GM21515 (cell line): ENCODE measurements at regions not wholly inside any gene's neighbourhood (a gene's known extent, or its start where the extent isn't known, plus 50 kb on each side); places are given as distances from the start of the nearest gene placed in this dataset.

ENCODE experiments used
- ATAC-seq: cut with Tn5 transposase; IDR thresholded peaks from one replicate; pipeline ENCODE4 v1.9.1; 2021; ENCODE audit not compliant: unreplicated experiment

DNA sequence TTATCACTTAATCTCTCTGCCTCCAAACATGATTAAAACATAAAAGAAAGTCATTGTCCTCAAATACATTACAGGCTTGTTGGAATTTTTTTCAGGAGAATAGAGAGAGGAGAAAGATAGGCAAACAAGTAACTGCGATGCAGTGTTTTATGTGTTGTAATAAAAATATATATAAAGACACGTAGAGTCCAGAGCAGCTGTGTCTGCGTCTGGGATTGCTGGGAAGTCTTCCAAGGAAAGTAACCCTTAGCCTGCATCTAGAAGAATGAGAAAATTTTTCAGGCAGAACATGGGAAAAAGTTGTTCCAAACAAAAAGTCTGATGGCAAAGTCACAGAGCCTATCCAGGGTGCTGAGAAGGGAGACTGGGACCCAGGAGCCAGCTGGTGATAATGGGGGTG, 91.8 kb upstream of the ST6GAL2 start:
- ATAC-seq: no peak

DNA sequence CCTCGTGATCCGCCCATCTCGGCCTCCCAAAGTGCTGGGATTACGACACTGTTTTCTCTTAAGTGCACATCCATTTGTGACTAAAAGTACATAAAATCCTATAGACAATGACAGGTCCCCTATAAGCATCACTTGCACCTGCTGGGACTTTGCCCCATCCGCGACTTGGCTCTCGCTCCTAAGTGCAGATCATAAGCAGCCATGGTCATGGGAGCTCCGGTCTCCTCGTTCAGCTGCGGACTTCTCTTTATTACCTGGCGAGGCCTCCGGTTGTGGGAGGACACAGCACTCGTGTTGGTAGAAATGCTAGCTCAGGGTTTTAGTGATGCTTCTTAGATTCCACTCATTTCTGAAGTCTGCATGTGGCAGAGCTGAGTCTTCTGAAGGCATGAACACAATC, 92.7 kb upstream of the ST6GAL2 start:
- ATAC-seq: no peak

DNA sequence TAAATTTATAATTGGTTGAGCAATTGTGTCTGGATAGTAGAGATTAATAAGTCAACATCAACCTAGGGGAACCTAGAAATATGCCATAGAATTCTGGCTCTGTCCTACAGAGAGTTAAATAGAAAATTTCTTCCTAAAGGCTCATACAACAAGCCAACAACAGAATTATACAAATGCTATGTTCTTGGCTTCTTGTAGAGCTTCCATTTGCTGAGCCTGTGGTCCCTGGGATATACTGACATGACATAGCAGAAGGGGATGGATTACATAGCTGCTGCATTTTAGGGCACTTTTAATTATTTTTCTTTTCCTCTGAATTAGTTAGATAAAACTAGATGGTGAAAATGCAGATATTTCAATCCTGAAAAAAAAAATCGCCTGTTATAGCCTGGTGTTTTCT, 95.5 kb upstream of the ST6GAL2 start:
- ATAC-seq: no peak

DNA sequence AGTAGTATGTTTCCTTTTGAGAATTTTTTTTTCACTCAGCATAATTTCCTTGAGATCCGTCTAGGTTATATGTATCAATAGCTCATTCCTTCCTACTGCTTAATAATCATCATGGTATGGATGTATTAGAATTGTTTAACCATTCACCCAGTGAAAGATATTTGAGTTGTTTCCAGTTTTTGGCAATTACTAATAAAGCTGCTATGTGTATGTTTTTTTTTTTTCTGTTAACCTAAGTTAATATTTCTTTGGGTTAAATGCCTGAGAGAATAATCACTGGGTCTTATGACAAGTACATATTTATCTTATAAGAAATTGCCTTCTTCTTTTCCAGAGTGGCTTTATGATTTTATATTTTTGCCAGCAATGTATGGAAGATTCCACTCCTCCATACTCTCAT, 96.4 kb upstream of the ST6GAL2 start:
- ATAC-seq: no peak

DNA sequence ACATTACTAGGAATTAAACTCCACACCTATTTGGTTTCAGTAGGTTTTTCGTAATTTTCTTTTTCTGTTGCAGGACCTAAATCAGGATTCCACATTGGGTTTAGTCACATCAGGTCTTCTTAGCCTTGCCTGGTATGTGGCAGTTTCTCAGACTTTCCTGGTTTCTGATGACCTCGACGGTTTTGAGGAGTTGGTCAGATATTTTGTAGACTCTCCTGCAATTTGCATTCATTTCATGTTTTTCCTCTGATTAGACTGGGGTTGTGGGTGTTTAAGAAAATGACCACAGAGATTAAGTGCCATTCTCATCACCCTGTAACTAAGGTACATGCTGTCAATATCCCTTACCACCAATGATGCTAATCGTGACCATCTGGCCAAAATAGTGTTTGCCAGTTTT, 97.3 kb upstream of the ST6GAL2 start:
- no peak for ATAC-seq

DNA sequence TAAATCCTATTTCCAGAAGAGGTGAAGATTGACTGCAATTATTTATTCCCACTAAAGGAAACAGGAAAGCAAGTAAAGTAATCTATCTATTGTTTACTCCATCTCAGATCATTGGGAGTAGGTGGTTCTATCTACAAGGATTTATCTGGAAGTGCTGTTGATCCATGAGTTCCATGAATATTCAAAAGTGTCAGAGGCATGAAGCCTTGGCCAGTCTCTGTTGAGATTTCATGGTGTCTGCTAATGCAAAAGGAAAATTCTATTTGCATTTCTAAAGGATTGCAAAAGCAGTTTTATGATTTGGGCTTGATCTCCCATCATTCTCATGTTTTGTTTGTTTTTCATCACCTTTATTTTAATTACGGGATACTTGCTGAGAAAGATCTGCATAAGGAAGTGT, 102.4 kb upstream of the ST6GAL2 start:
- ATAC-seq: no peak

DNA sequence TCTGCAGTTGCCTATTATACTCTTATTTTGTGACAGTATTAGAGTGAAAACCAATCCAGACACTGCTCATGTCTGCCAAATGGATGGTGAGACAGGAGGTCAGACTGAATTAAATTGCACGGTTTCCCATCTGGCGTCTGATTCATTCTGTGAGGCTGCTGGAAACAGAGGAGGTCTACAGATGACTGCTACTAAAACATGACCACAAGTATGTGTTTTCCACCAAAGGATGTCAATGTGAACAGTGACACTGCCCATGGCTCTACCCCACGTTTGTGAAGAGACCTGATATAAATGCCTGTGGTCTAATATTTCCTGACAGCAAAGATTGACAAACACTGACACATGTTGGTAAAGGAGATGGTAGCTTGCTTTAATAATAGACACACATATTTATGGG, 104.3 kb upstream of the ST6GAL2 start:
- no peak for ATAC-seq

DNA sequence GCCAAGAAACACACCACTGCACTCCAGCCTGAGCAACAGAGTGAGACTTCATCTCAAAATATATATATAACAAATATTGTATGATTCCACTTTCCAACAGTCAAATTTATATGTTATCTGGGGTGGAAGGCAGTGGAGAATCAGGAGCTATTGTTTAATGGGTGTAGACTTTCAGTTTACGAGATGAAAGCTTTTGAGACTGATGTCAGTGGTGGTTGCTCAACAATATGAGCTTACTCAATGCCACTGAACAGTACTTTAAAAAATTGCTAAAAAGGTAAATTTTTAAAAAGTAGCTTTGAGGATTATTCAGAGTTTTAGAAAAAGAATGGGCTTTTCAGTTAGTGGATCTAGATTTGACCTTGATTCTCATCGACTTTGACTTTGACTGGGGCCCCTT, 105.9 kb upstream of the ST6GAL2 start:
- no peak for ATAC-seq

DNA sequence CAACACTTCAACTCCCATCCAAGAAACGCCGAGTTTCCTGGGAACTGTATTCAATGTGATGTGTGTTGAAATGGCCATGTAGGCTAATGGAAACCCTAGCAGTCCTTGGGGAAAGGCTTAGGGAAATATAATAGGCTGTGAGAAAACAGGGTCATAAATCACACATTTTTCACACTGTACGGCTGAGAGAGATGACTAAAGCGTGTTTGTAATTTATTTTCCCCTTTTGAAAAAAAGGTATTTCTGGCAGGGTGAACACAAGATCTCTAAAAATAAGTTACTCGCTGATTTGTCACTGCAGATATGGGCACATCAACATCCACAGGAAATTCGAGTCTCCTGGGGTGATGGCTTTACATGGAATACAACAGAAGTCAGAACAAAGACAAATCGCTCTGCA, 109.6 kb upstream of the ST6GAL2 start:
- no peak for ATAC-seq

DNA sequence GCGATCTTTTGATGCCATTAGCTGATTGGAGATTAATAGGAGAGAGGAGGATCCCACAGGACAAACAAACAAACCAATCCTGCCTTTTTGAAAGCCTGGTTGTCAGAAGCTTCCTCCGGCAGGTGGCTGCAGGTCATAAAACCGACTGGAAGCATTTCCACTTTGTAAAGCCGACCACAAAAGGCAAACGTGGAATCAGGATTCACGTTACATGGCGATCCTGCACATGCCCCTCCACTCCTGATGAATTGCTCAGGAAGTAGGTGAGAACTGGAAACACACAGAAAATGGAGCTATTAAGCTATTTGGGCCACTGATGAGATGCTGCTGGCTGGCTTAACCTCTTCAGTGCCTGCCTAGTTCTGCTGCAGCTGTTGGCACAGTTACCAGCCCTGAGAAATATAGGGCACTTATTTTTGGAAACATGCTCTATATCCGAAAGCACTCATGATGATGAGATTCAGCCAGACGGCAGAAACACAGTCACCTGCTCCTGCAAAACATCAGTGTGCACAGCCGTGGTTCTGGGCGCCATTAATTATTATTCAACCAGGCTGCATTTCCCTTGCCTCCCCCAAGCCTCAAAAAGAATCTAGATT, 110.3 kb upstream of the ST6GAL2 start:
- no peak for ATAC-seq

DNA sequence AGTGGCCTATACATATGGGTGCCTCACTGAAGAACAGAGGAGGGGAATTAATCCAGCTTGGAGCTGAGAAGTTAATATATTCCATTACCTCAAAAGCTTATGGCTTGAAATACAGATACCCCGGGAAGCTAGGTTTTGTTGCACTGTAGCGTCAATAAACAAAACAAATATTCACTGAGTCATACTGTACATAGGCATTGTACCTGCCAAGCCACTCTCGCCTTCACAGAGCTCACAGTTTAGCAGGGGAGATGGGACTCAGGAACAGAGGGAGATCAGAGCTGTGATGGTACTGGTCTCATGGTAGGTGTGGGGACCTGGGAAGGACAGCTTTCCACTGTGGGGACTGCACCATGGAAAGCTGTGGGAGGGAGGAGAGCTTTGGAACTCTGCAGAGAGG, 111.2 kb upstream of the ST6GAL2 start:
- ATAC-seq: no peak

DNA sequence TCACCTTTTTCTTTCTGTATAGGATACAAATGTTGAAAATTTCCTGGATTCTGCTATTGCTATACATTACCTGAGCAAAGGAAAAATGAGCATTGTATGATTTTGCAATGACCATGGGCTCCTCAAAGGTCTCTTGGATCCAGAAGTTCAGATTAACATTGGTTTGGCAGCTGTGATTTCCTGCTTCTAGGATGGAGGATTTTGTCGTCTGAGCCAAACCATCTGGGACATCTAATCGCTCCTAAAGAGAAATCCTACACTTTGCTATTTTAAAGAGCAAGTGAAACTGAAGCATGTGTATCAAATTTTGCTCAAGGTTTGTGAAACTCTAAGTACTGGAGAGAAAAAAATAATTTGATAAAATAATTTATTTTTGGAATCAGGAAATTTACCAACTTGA, 115.1 kb upstream of the ST6GAL2 start:
- no peak for ATAC-seq

DNA sequence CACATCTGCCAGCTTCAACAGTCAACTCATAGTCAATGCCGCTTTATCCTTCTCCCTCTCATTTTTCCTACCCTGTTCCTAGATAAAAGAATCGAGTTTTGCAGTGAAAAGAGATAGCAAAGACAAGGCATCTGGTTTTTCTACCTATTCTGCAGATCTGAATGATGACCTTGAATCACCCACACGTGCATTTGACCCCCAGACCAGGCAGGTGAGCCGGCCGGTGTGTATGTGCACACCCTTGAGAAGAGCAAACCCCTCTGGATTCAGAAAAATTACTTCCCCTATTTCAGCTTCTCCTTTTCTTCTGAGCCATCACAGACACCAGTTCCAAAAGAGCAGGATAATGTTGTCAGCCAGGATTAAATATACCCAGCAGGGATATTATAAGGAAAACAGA, 115.6 kb upstream of the ST6GAL2 start:
- ATAC-seq: no peak

DNA sequence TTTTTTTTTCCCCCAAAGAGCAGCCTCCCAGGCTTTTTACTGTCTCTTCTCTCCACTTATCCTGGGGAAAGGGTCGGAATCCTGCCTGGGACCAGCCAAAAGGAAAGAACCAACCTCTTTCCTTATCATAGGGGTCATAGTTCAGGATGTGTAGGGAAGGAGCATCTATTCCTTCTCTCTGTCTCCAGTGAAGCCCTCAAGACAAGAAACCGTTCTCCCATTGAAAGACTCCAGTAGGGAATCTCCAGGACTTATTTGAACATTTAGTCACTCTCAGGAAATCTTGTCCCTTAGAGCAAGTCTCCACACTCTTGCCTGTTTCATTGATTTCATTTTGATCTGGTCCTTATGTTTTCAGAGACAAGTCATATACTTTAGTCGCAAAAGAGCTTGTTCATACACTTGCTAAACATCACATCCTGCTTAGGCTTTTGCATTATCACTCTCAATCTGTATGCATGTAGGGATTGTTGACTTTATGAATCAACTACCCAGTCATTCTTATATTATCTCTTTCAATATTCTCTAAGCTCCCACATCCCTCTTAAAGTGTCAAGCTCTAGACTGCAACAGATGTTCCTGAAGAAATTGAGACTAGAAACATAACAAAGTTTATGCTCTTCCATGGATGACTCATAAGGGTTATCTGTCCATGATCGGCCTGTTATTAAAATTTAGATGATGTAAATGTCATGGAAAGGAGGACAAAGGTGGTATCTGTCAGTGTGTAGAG, 116.2 kb upstream of the ST6GAL2 start:
- ATAC-seq: no peak

DNA sequence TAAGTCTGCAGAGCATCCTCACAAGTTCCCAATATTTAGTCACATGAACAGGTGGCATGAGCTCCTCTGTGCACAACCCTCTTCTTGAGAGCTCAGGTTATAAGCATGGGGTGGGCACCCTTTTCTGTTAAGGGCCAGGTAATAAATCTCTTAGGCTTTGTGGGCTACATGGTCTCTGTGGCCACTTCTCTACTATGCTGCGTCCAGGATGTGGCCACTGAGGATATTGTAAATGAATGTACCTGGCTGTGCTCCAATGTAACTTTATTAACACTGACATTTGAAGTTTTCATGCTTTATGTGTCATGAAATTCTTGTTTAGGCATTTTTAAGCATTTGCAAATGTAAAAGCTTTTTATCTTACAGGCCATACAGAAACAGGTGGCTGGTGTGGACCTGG, 116.8 kb upstream of the ST6GAL2 start:
- no peak for ATAC-seq

DNA sequence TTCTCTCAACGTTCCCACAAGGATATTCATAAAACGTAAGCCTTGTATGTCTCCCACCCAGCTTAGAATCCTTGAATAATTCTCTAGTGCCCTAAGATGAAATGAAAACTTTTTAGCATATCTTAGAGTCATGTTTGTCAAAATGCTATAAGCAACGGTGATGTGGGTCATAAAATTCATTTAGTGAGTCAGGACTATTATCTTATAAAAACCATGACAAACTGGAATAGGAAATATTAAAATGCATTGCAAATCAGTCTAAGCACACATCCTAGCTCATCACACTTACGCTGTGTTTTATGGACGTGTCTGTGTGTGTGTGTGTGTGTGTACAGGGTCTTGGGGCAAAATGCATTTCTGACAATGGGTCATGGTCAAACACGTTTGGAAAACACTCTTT, 119.9 kb upstream of the ST6GAL2 start:
- no peak for ATAC-seq

DNA sequence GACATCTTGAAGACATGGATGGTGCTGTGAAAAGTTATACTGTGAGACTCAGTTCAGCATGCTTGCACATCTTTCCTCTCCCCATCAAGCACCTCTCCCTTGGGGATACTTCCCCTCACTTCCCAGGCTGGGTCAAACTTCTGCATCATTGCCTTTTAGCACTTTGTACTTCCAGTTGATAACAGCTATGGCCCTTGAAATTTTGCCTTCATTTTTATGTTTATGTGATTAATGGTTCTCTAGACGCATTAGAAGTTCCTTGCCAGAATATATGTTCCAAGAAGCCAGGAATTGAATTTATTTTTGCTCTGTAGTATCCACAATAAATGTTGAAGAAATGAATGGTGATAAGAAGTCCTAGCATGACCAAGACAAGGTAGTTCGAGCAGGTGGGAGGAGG, 120.9 kb upstream of the ST6GAL2 start:
- no peak for ATAC-seq

DNA sequence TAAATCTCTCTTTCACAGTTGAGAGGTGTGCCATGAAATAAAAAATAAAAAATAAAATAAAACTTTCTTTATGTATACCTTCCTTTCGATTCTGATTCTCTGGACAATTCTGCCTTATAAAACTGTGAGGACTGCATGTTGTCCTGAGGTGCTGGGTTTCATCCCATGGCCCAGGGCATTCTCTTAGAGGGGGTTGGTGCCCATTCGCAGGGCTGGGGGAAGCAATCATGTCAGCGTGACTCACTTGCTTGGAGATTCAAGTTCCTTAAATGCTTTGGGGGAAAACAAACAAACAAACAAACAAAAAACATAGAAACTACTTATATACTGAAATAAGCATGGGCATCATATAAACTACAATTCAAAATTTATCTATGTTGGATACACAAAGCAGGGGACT, 122.0 kb upstream of the ST6GAL2 start:
- no peak for ATAC-seq

DNA sequence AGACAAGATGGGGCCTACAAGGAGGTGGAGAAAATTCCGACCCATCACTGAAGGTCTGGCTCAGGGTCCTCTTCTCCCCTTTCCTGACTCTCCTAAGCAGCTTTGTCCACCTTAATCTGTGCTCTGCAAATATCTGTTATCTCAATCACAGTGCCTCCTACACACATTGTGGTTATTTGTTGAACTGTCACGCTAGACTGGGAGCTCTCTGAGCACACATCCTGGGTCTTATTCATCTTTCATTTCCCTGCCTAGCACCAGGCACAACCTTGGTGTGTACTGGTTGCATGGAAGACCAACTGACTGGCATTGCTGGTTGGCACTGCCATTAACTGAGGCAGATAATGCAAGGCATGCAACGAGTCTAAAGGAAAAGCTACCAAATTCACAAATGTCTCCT, 122.9 kb upstream of the ST6GAL2 start:
- no peak for ATAC-seq

DNA sequence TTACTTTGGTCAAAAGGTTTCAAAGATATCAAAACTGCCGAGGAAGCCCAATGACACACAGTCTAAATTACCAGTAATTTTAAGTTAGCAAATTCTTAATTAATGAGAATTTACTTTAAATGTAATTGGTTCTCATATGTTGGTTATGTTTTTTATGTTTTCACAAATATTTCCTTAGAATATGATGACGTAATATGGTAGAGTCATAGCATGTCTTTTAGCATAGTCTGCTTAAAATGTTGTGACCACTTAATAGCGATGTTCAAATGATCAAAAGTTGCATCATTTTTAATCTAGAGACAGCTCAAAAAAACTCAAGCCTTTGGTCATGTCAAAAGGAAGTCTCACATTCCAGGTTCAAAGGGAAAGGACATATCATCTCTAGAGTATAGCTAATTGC, 123.3 kb upstream of the ST6GAL2 start:
- ATAC-seq: no peak

DNA sequence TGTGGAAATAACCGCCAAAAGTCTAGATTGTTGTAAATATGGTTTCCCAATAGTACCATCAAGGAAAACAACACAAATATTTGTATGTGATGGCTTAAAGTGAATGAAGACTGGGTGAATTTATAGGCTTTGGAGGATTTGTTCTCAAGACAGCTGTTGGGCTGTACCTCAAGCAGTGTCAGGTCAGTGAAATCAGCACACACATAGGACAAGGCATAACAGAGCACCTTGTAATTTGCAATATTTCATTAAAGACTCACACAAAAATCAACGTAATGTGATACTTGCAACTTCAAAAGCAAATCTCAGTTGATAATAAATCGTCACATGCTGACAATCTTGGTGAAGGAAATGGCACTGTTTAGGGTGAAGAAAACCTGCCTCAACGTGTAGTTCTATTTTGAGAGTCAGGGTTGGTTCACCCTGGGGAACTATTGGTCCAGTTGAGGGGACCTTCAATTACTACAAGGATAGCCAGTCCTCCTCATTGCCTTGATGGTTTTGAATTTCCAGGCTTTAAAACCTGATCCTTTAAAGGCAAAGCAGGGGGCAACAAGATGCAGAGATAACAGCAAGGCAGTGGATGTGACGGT, 126.8 kb upstream of the ST6GAL2 start:
- ATAC-seq: no peak

DNA sequence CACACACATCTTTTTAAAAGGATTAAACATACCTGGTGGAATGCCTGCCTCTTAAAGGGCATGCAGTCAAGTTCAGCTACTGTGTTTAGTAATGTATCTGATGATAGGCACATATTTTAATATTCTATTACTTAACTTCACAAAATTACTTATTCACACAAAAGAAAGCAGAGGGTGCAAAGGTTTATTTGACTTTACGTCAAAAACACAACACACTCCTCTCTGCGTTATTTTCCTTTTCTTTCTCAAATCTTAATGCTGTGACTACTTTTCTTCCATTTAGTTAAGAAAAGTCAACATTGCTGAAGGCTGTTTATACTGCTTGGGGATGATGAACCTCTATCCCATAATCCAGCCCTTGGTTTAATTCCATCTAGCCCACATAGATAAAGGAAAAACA, 127.9 kb upstream of the ST6GAL2 start:
- ATAC-seq: no peak

DNA sequence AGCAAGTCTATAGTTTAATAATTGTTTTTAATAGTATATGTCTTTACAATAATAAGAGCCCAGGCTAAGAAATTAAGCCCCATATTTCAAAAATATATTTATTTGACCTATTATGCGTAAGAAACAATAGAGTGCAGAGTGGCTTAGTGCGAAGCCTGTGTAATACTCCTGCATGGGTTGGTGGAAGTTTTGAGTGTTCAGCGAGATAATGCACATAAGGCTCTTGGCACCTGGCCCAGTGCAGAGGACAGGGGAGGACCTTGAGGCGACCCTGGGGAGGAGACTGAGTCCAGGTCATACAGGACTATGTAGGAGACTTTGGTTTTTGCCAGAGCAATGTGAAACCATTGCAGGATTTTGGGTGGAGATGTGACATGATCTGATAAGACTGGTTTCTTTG, 132.4 kb upstream of the ST6GAL2 start:
- ATAC-seq: no peak
